GM21526 (cell line): ENCODE measurements at regions not wholly inside any gene's neighbourhood (a gene's known extent, or its start where the extent isn't known, plus 50 kb on each side); places are given as distances from the start of the nearest gene placed in this dataset.
"Not testable (repeated sequence)": the region's sequence is repeated elsewhere in the genome, so short reads cannot be mapped to it uniquely, and the experiment has no call there.

Experiments used
- ATAC-seq: cut with Tn5 transposase; IDR thresholded peaks from one replicate; pipeline ENCODE4 v1.9.1; 2021; ENCODE audit warnings: moderate library complexity; ENCODE audit not compliant: unreplicated experiment, low FRiP score

DNA sequence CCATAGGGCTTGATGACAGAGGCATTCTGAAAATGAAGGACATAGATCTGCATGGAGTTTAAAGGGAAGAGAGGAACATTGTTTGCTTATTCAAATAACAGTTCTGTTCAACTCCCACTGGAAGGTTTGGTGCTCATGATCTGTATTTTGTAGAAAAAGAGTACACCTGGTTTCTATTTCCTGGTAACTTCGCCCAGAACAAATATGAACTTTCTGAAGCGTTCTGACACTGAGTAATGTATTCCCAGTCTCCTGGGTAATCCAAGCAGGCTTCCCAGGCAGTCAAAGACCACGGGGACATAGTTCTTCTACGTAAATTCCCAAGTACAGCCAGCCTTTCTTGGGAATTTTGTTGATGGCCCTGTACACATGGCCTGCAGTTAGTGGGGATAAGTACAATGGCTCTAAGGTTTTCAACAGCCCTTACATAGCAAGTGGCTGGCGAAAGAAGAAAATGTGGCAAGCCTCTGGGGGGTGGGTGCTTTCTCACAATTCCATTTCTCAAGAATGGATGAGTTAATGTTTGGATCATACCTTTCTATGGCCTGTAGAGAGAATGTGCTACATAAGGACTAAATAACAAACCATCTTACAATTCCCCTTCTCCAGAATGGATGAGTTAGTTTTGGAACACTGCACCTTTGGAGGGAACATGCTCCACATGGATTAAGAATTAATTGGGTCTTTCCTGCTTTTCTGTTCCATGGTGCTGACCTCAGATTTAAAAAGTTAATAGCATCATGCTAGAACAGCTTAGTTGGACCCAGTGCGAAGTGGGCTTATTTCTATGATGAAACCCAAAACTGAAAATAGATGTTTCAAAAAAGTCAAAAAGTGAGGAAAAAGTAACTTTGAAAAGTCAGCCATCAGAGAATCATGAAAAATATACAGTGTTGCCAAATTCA, 52.7 kb downstream of the COL6A6 start:
- no peak for ATAC-seq

- no peak for ATAC-seq
These were observed 55.8 kb downstream of the COL6A6 start for GRCh38 chr3:130572769-130573168.

GRCh38 chr3:130576375-130577266, 59.6 kb downstream of the COL6A6 start:
- ATAC-seq: no peak

- ATAC-seq: peak; percentile 77
These were observed 65.6 kb downstream of the COL6A6 start for GRCh38 chr3:130582457-130583153.

DNA sequence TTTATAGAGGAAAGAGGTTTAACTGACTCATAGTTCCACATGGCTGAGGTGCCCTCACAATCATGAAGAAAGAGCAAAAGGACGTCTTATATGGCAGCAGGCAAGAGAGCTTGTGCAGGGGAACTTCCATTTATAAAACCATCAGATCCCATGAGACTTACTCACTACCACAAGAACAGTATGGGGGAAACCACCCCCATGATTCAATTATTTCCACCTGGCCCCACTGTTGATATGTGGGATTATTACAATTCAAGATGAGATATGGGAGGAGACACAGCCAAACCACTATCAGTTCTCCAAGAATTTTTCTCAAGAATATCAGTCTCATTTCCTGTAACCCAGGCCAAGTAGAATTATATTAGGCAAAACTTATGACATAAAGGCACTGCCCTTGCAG, 77.8 kb downstream of the COL6A6 start:
- not testable (repeated sequence) for ATAC-seq

DNA sequence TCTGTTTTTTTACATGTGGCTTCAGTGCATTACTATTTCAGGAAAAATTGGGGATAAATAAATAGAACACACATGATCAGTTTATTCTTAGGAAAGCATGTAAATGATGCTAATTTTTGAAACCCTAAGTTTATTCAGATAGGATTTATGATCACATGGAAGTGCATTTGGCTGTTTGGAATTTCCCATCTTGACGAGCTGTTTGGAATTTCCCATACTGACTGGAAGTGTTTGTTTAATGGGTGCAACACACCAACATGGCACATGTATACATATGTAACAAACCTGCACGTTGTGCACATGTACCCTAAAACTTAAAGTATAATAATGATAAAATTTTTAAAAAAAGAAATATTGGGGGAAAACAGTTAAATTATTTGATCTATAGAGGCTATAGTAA, 79.5 kb downstream of the COL6A6 start:
- no peak for ATAC-seq

GRCh38 chr3:130601442-130601971, 84.5 kb downstream of the COL6A6 start:
- no peak for ATAC-seq

- ATAC-seq: no peak
These were observed 87.8 kb downstream of the COL6A6 start for GRCh38 chr3:130604806-130605205.

- no peak for ATAC-seq
These were observed 89.4 kb downstream of the COL6A6 start for GRCh38 chr3:130606336-130606735.

- ATAC-seq: no peak
These were observed 90.7 kb downstream of the COL6A6 start for GRCh38 chr3:130607553-130608154.

DNA sequence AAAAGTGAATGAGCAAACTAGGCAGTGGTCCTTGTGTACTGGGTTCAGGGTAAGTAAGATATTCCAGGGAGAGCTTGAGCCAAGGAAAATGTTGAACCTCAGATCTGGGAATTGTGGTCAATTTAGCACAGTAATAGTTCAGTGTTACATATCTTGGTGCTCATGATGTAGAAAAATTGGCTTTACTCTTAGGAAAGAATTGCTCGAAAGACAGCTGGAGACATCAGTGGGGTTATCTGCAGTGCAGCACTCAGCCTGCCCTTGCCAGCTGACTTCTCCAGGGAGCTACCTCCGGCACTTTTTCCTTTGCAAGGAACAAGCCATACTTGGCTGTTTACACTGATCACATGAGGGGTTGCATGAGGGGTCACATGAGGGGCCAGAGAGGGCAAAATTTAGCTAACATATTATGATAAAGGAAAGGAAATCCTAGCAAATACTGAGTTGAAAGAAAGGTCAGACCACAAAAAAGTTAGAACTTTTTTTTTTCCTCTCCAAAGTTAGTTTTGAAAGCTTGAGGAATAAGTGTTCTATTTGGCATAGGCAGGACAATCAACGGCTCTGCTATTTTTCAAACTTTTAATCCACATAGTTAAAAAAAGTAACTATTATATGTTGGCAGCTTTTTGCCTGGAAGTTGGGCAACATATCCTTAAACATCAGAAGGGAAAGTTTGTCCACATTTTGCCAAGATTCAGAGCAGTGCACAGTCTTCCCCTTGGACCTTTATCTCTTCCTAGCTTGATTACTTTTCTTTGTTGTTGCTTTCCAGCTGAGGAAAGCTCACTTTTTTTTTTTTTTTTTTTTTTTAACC, 92.4 kb downstream of the COL6A6 start:
- no peak for ATAC-seq

- no peak for ATAC-seq
These were observed 102.2 kb downstream of the COL6A6 start for GRCh38 chr3:130619196-130619595.

DNA sequence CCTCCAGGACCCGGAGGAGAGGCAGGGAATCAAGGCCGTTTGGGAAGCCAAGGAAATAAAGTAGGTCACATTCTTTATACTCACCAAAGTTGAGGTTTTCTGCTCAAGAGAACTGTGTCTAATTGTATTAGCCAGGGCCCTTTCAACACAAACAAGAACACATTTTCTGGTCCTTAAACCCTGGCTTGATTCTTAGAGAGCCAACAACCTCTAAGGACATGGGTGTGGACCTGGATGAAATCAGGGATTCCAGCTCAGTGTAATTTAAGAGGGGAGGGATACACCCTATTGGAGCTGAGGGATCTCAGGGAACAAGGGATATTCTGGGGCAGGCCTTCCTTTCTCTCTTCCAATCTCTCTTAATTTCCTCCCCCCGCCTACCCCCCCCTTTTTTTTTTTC, 104.8 kb downstream of the COL6A6 start:
- no peak for ATAC-seq

GRCh38 chr3:130626049-130626448, 109.1 kb downstream of the COL6A6 start:
- no peak for ATAC-seq

DNA sequence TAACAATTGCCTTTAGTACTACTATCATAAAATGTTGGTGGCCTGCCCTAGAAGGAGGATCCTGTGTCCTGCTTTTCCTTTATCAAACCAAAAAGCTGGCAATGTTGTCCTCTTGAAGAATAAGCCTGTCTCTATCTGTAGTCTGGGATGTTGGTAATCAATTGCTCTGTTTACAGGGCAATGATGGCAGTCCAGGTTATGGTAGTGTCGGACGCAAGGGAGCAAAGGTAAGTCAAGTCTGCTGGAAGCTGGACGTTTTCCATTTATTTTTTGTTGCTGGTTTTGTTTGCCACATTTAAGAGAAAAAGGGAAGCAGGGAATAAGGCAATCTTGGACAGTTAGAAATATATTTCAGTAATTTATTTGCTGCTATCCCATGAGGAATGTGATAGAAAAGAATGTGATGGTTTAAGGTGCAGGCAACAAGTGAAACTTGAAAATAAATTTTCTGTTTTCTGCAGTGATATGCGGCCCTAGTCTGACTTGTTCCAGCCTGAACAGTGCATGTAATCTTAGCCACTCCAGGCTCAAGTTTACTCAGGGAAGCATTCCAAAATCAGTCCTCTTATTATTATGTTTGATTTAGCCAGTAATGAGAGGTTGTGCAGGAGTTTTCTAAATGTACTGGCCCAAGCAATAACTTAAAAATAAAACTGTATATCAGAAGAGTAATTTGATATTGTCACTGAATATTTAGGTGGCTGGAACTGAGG, 110.3 kb downstream of the COL6A6 start:
- ATAC-seq: no peak

DNA sequence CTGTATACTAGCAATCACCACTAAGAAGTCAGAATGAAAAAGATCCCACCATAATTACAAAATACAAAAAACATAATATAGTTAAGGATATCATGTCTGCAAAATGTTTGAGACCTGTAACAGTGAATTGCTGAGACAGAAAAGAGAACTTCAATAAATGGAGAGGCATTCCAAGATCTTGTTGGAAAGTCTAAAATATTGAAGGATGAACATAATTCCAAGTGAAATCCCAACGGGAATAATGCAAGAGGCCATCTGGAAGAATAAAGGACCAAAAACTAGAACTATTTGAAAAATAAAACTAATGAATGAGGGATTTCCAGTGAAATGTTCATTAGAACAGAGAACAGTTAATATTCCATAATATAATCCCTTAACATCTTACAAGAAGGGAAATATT, 110.9 kb downstream of the COL6A6 start:
- ATAC-seq: no peak
